Limb (tissue), 2 donors: ENCODE measurements at regions not wholly inside any gene's neighbourhood (a gene's known extent, or its start where the extent isn't known, plus 50 kb on each side); places are given as distances from the start of the nearest gene placed in this dataset.

Source experiments
- DNase-seq, 2 donors: peaks; one replicate each; pipeline ENCODE4 v3.0.0-alpha.2; 2016; ENCODE audit errors: extremely low spot score in 2 of 2

GRCh38 chr11:62073061-62073460 is 50.8 kb upstream of the INCENP start:
- DNase-seq = no peak

DNA sequence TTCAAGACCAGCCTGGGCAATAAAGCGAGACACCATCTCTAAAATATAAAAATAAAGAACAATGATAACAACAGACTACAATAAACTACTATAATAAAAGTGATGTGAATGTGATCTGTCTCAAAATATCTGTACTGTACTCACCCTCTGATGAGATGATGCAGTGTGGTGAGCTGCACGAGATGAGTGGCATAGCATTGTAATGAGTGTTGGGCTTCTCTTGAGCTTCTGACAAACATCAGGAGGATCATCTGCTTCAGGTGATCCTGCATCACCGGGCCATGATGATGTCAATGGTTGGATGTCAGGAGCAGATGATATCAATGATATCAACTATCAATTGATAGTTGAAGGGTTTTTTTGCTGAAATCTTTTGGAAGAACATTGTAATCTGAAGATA is 52.4 kb upstream of the INCENP start:
- DNase-seq = no peak

GRCh38 chr11:62069986-62070919 is 53.6 kb upstream of the INCENP start:
- DNase-seq = peak in 1 of 2 donors; percentile 4

GRCh38 chr11:62069374-62069773 is 54.4 kb upstream of the INCENP start:
- no peak for DNase-seq

GRCh38 chr11:62068730-62069129 is 55.1 kb upstream of the INCENP start:
- no peak for DNase-seq

DNA sequence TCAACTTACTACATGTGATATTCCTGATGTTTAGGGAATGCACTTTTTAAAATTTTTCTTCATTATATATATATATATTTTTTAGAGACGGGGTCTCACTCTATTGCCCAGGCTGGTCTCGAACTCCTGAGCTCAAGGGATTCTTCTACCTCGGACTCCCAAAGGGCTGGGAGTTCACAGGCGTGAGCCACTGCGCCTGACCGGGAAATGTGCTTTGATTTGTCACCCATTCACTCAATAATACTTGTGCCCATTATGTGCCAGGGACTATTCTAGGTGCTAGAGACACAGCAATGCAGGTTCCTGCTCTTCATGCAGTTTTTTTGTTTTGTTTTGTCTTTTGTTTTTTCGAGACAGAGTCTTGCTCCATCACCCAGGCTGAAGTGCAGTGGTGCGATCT is 56.1 kb upstream of the INCENP start:
- DNase-seq = no peak

GRCh38 chr11:62064221-62064620 is 59.6 kb upstream of the INCENP start:
- DNase-seq = no peak

DNA sequence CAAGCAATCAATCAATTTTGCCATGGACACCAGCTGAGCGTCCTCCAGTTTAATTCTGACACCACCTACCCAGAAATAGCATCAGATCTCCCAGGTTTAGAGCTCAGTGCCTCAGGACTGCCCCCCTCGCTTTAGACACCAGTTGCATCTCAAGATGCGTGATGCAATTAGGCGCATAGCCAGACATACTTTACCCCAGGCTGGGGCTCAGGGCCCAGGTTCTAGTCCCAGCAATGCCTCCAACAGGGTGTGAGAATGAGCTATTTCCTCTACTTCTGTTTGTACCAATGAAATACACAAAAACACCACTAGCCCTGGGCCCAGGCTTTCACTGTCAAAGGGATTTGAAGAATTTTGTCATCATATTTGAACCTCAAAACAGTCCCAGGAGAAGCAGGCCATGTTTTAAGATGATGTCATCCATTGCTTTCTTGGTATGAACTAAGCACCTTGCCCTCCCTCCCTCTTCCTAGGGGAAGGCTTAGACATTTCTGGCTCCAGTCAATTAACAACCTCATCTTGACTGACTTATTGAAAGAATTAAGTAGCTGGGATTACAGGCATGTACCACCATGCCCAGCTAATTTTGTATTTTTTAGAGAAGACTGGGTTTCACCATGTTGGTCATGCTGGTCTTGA is 61.5 kb upstream of the INCENP start:
- DNase-seq = no peak

GRCh38 chr11:62061356-62062222 is 62.2 kb upstream of the INCENP start:
- DNase-seq = peak in 1 of 2 donors; percentile 18

- no peak for DNase-seq
Measured at GRCh38 chr11:62057069-62057468, 66.7 kb upstream of the INCENP start.

DNA sequence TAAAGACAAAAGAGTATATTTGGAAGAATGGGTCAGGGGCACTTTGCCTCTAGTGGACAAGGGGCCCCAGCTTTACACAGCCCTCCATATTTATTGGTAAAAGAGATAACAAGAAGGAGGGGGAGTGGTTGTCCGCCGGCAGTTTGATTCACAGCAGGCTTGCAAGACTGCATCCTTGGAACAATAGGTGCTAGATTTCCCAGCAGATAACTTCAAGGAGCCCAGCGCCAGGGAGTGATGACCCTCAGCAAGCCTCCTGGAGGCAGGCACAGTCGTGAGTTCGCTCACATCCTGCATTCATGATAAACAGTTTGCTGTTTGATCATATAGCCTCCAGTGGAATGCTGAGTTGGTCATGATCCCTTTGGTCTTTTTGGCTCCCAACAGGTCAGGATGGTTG is 67.8 kb upstream of the INCENP start:
- no peak for DNase-seq

- DNase-seq = no peak
Measured at GRCh38 chr11:62054484-62055121, 69.2 kb upstream of the INCENP start.

DNA sequence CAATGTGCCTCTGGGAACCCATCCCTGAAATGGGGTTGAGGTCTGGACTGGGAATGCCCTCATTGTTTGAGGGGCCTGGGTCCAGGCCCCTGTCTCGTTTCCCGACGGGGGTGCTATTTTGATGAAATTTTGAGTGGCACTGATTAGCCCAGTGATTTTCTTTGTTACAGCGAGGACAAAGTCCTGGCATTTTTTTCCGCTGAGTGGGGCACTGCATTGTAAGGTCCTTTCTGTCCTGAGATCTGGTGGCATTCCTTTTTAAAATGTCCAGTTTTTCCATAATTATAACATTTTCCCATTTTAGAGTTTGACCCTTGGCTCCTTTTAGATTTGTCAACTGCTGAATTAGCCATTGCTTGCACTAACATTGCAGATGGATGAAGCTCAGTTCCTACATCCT is 69.7 kb upstream of the INCENP start:
- DNase-seq = no peak

- DNase-seq = no peak
Measured at GRCh38 chr11:62050716-62051115, 73.1 kb upstream of the INCENP start.

DNA sequence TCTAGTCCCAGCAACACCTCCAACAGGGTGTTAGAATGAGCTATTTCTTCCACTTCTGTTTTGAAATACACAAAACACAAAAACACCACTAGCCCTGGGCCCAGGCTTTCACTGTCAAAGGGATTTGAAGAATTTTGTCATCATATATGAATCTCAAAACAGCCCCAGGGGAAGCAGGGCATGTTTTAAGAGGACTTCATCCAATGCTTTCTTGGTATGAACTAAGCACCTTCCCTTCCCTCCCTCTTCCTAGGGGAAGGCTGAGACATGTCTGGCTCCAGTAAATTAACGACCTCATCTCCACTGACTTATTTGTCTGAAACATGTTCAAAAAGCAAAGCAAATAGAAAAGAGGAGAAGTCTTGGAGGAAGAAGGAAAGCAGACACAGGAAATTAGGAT is 75.7 kb upstream of the INCENP start:
- no peak for DNase-seq

GRCh38 chr11:62046568-62047100 is 77.2 kb upstream of the INCENP start:
- DNase-seq = no peak

DNA sequence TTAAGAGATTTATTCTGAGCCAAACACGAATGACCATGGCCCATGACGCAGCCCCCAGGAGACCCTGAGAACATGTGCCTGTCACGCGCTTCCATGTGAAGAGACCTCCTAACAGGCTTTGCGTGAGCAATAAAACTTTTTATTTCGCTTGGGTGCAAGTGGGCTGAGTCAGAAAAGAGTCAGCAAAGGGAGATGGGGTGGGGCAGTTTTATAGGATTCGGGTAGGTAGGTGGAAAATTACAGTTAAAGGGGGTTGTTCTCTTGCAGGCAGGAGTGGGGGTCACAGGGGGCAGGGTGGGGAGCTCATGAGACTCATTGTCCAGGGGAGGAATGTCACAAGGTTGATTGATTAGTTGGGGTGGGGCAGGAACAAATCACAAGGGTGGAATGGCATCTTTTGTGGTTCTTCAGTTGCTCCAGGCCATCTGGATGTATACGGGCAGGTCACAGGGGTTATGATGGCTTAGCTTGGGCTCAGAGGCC is 77.2 kb upstream of the FTH1 start:
- DNase-seq = no peak

DNA sequence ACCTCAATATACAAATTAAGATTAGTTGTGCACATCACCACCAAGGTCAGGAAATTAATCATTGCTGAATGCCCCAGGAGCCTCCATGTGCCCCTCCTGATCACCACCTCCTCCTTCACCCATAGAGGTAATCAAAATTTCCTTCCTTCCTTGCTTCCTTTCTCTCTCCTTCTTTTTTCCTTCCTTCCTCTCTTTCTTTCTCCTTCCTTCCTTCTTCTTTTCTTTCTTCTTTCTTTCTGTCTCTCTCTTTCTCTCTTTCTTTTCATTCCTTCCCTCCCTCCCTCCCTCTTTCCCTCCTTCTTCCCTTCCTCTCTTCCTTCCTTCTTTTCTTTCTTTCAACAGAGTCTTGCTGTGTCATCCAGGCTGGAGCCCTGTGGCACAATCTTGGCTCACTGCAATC is 67.9 kb upstream of the FTH1 start:
- no peak for DNase-seq

GRCh38 chr11:62034036-62034338 is 66.6 kb upstream of the FTH1 start:
- DNase-seq = no peak

GRCh38 chr11:62033191-62034035 is 66.0 kb upstream of the FTH1 start:
- DNase-seq = no peak
